T-cell (primary cell): ENCODE measurements at regions not wholly inside any gene's neighbourhood (a gene's known extent, or its start where the extent isn't known, plus 50 kb on each side); places are given as distances from the start of the nearest gene placed in this dataset.
"Not testable (repeated sequence)": the region's sequence is repeated elsewhere in the genome, so short reads cannot be mapped to it uniquely, and the experiment has no call there.

ENCODE experiments used
- ATAC-seq, 4 experiments: fragments of 200-7000 bp in 3 of 4; fragments of 150-1000 bp in 1 of 4; cut with Tn5 transposase; replicated peaks in 1 of 4; 1 replicate in 3 of 4; 2 replicates in 1 of 4; pipeline ENCODE4 v1.10.0; 2021; ENCODE audit warnings: moderate library complexity in 3 of 4, mild to moderate bottlenecking in 2 of 4, moderate number of reproducible peaks in 1 of 4
- CTCF ChIA-PET, 2 donors: fragments of 300-600 bp; sonication (Branson Sonifier 250); formaldehyde crosslinking; loops; one replicate each; lab custom pipeline; 2022; ENCODE audit warnings: antibody characterized with exemption in 2 of 2; lab: Charles Lee
- POLR2A ChIA-PET, 2 donors: fragments of 300-600 bp; sonication (Branson Sonifier 250); formaldehyde crosslinking; loops; one replicate each; lab custom pipeline; 2022; ENCODE audit warnings: antibody characterized with exemption in 2 of 2; lab: Charles Lee
- DNase-seq, 35 experiments: peaks; one replicate each; pipeline versions ENCODE4 v3.0.0 to v3.0.0-alpha.2; 2013 to 2023
- H3K27ac ChIP-seq: one replicate; pipeline ENCODE4 v1.5.1; 2013; ENCODE audit warnings: low read length
- H3K27me3 ChIP-seq, 2 experiments: replicated peaks in 1 of 2; 1 replicate in 1 of 2; 2 replicates in 1 of 2; pipeline versions ENCODE4 v1.6.1 to v1.7.0; 2013; ENCODE audit warnings: low read length in 1 of 2, mixed read lengths in 1 of 2; ENCODE audit not compliant: control insufficient read depth in 2 of 2, insufficient read depth in 2 of 2; ENCODE audit errors: extremely low read depth in 1 of 2
- H3K36me3 ChIP-seq, 2 donors: 1 replicate in 1 of 2; 2 replicates in 1 of 2; pipeline versions ENCODE4 v1.6.1 to v1.7.0; 2013; ENCODE audit warnings: low read length in 1 of 2; ENCODE audit not compliant: control insufficient read depth in 2 of 2, insufficient read depth in 1 of 2; ENCODE audit errors: extremely low read depth in 1 of 2
- H3K4me1 ChIP-seq, 2 experiments: 1 replicate in 1 of 2; 2 replicates in 1 of 2; pipeline versions ENCODE4 v1.6.1 to v1.7.0; 2013; ENCODE audit warnings: low read length in 2 of 2, mixed read lengths in 1 of 2; ENCODE audit not compliant: insufficient read depth in 2 of 2, control insufficient read depth in 1 of 2; ENCODE audit errors: extremely low read depth in 1 of 2
- H3K4me3 ChIP-seq, 2 donors: 1 replicate in 1 of 2; 2 replicates in 1 of 2; pipeline versions ENCODE4 v1.5.1 to v1.7.0; 2013; ENCODE audit warnings: mild to moderate bottlenecking in 2 of 2, low read length in 1 of 2, moderate library complexity in 1 of 2; ENCODE audit not compliant: control insufficient read depth in 1 of 2; ENCODE audit errors: extremely low read depth in 1 of 2
- H3K9me3 ChIP-seq: 2 replicates; pipeline ENCODE4 v1.7.0; 2013
- H3K27ac Mint-ChIP-seq, 2 donors: one replicate each; pipeline ENCODE4 v1.8.0; 2020 to 2021; ENCODE audit warnings: mild to moderate bottlenecking in 2 of 2, mixed read lengths in 2 of 2
- H3K27me3 Mint-ChIP-seq, 2 donors: one replicate each; pipeline ENCODE4 v1.8.0; 2021 to 2022; ENCODE audit warnings: mixed read lengths in 2 of 2
- H3K36me3 Mint-ChIP-seq: one replicate; pipeline ENCODE4 v1.8.0; 2021; ENCODE audit warnings: mixed read lengths
- H3K4me1 Mint-ChIP-seq, 3 donors: one replicate each; pipeline ENCODE4 v1.8.0; 2020 to 2022; ENCODE audit warnings: mixed read lengths in 3 of 3, mild to moderate bottlenecking in 1 of 3
- H3K4me3 Mint-ChIP-seq, 3 donors: one replicate each; pipeline ENCODE4 v1.8.0; 2020 to 2022; ENCODE audit warnings: mild to moderate bottlenecking in 3 of 3, mixed read lengths in 3 of 3, moderate library complexity in 3 of 3
- H3K9me3 Mint-ChIP-seq, 3 donors: one replicate each; pipeline ENCODE4 v1.8.0; 2020 to 2022; ENCODE audit warnings: mixed read lengths in 3 of 3
- WGBS: methylation state at CpG from one replicate; pipeline ENCODE4 v1.1.5; 2013; ENCODE audit warnings: missing lambda C conversion rate; ENCODE audit not compliant: insufficient coverage; 5-methylcytosine and 5-hydroxymethylcytosine counted together

DNA sequence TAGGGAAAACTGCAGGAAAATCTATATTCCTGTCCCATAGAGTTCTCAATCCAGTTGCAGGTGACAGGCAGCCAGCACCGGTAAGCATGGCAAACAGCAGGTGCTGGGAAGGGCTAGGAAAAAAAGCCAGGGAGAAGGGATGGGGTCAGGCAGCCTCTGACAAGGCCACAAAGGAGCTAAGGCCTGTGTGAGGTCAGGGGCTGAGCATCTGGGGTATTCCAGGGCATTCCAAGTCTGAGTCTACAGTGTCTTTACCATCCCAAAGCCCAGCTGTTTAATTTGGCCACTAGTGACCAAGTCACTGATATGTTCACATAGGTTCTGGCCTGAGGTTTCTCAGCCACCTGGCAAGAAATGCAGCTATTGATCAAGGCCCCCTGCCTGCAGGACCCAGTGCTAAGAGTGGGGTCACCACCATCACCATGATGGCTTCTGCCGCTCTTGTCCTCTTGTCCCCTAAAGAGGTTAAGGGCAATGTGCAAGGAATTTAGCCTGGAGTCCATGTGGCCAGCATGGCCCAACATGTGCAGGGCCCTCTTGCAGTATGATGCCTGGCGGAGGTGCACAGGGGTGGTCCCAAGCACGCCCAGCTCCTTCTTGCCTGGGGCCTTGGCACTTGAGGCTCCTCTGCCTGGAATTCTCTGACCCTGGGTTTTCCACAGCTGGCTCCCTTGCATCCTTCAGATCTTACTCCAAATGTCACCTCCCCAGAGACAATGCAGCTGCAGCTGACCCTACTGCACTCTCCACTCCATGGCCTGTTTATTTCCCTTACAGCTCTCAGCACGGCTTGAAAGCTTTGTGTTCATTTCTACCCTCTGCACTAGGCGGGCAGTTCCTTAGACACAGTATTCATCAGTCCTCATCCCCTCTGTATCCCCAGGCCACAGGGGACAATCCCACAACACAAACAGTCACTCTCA, 213.1 kb downstream of the MSX2 start:
- Mint-ChIP-seq H3K27ac (no peak overlapping the region), H3K36me3 (no peaks in the 10 kb centered on the region), H3K9me3 (peaks cover 0 to 3% (median 0%) of the 10 kb centered on the region in 3 donors), H3K4me1 (no peaks in the 10 kb centered on the region), H3K4me3 (no peak overlapping the region), H3K27me3 (peaks cover 27 to 34% of the 10 kb centered on the region in 2 donors)
- ChIA-PET POLR2A (no interaction called here), CTCF (interaction anchor here (0.6 to 1.3 kb wide), 4 partner anchors 11 to 919 kb away, joined by 3 to 4 read pairs (median 4); no protein-coding TSS in a partner anchor)
- Histone ChIP-seq H3K4me1 (no peaks in the 10 kb centered on the region), H3K27me3 (peaks cover 0 to 34% of the 10 kb centered on the region in 2 experiments), H3K36me3 (no peaks in the 10 kb centered on the region), H3K9me3 (no peaks in the 10 kb centered on the region), H3K4me3 (no peak overlapping the region), H3K27ac (no peak overlapping the region)
- 87% methylated on average over 6 of the region's 6 CpGs for WGBS
- ATAC-seq (no peak), DNase-seq (no peak)

DNA sequence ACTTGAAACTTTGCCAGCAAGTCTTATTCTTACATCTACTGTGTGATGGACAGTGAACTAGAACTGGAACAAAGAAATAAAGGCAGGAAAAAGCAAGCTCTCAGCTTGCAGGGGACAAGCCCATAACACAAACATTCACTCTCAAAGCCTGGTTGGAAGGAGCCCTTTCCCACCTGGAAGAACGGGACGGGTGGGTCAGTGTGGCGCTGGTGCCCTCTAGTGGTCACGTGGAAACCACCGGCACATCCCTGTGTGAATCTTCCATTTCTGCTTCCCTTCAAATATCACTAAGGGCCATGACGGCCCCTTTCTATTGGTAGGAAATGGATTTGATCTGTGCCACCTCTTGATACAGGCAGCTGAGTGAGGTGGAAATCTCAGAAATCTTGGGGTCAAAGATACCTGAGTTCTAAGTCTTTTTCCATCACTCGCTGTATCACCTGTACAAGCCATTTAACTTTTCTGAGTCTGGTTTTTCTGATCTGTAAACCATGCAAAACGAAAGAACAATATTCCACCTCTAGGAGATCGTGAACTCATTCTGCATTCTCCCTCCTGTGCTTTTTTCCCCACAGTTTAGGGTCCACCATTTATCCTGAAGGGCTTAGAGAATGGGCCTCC, 211.6 kb downstream of the MSX2 start:
- peaks cover 0 to 3% (median 0%) of the 10 kb centered on the region in 3 donors for H3K9me3 Mint-ChIP-seq
- no peak for ATAC-seq
- DNase-seq = peak in 18 of 35 experiments; percentile 4 to 45 (median 12)
- CTCF ChIA-PET = interaction anchor here in 1 of 2 donors (0.6 to 1.3 kb wide), 4 partner anchors 12 to 515 kb away, joined by 3 to 5 read pairs (median 4); no protein-coding TSS in a partner anchor
- no peaks in the 10 kb centered on the region for H3K4me1 ChIP-seq
- H3K36me3 ChIP-seq = no peaks in the 10 kb centered on the region
- H3K4me3 ChIP-seq = no peak overlapping the region
- no peak overlapping the region for H3K4me3 Mint-ChIP-seq
- no peaks in the 10 kb centered on the region for H3K36me3 Mint-ChIP-seq
- POLR2A ChIA-PET = no interaction called here
- no peak overlapping the region for H3K27ac ChIP-seq
- H3K27ac Mint-ChIP-seq = no peak overlapping the region
- H3K27me3 ChIP-seq = peaks cover 0 to 24% of the 10 kb centered on the region in 2 experiments
- H3K9me3 ChIP-seq = no peaks in the 10 kb centered on the region
- WGBS = 30% methylated on average over 4 of the region's 9 CpGs
- H3K27me3 Mint-ChIP-seq = peaks cover 19 to 28% of the 10 kb centered on the region in 2 donors
- H3K4me1 Mint-ChIP-seq = no peaks in the 10 kb centered on the region

DNA sequence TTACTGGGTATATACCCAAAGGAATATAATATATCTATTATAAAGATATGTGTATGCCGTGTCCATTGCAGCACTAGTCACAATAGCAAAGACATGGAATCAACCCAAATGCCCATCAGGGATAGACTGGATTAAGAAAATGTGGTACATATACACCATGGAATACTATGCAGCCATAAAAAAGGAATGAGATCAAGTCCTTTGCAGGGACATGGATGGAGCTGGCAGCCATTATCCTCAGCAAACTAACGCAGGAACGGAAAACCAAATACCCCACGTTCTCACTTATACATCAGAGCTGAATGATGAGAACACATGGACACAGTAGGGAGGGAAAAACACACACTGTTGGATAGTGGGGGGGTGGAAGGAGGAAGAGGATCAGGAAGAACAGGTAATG, 206.7 kb downstream of the MSX2 start:
- H3K4me3 Mint-ChIP-seq, H3K9me3 ChIP-seq, DNase-seq, H3K27ac Mint-ChIP-seq, H3K27me3 ChIP-seq, H3K27ac ChIP-seq, H3K36me3 ChIP-seq, CTCF ChIA-PET, POLR2A ChIA-PET, H3K4me1 ChIP-seq, ATAC-seq, H3K4me3 ChIP-seq, H3K4me1 Mint-ChIP-seq, H3K9me3 Mint-ChIP-seq, H3K36me3 Mint-ChIP-seq: not testable (repeated sequence)
- peaks cover 5 to 11% of the 10 kb centered on the region in 2 donors for H3K27me3 Mint-ChIP-seq
- no CpG with 5 or more reads among the region's 4 CpGs for WGBS

DNA sequence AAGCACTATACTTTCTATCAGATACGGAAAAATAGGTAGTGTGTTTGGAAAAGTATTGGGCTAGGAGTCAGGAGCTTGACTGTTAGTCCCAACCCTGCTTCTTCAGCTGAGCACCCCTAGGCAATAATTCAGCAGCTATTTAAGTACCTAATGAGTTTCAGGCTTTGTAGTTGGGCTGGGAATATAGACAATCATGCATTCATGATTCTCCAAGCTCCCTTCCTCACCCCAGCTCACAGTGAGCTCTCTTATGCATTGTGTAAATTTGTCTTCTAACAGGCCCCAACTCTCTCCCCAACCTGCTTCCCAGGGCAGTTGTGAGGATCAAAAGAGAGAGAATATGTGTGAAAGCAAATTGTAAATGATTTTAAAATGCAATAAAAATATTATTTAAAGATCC, 201.2 kb downstream of the MSX2 start:
- no peak overlapping the region for H3K4me3 Mint-ChIP-seq
- Histone ChIP-seq H3K27me3 (no peaks in the 10 kb centered on the region), H3K4me1 (no peaks in the 10 kb centered on the region), H3K36me3 (no peaks in the 10 kb centered on the region), H3K9me3 (no peaks in the 10 kb centered on the region), H3K27ac (no peak overlapping the region), H3K4me3 (no peak overlapping the region)
- no peaks in the 10 kb centered on the region for H3K36me3 Mint-ChIP-seq
- H3K4me1 Mint-ChIP-seq = peaks cover 4 to 7% (median 6%) of the 10 kb centered on the region in 3 donors
- peaks cover 7% of the 10 kb centered on the region in 2 donors for H3K27me3 Mint-ChIP-seq
- ChIA-PET CTCF (no interaction called here), POLR2A (no interaction called here)
- H3K9me3 Mint-ChIP-seq = no peaks in the 10 kb centered on the region
- ATAC-seq (no peak), DNase-seq (no peak)
- WGBS = no CpG with 5 or more reads among the region's 1 CpG
- H3K27ac Mint-ChIP-seq = no peak overlapping the region

DNA sequence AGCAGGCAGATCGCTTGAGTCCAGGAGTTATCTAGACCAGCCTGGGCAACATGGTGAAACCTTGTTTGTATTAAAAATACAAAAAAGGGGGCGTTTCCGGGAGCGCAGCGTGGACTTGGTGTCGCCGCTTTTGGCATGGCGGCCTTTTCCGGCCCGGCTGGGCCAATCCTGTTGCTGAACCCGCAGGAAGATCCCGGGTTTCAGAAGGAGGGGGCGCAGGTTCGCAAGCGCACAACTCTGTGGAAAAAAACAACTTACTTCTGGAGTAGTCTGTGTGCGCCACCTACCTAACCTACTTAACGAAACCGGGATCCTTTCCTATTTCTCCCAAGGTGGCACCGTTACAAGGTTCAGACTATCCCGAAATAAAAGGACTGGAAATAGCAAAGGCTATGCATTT, 198.6 kb downstream of the MSX2 start:
- Histone ChIP-seq H3K36me3 (no peaks in the 10 kb centered on the region), H3K27me3 (peaks cover 0 to 5% of the 10 kb centered on the region in 2 experiments), H3K9me3 (no peaks in the 10 kb centered on the region), H3K27ac (no peak overlapping the region), H3K4me1 (no peaks in the 10 kb centered on the region), H3K4me3 (no peak overlapping the region)
- DNase-seq = no peak
- H3K9me3 Mint-ChIP-seq = no peaks in the 10 kb centered on the region
- POLR2A ChIA-PET = no interaction called here
- peaks cover 4 to 7% (median 6%) of the 10 kb centered on the region in 3 donors for H3K4me1 Mint-ChIP-seq
- H3K4me3 Mint-ChIP-seq = no peak overlapping the region
- WGBS = 96% methylated on average over 13 of the region's 20 CpGs
- CTCF ChIA-PET = interaction anchor here in 1 of 2 donors (0.6 kb wide), 1 partner anchor 27 kb away, joined by 3 read pairs; no protein-coding TSS in a partner anchor
- H3K36me3 Mint-ChIP-seq = no peaks in the 10 kb centered on the region
- ATAC-seq = no peak
- peaks cover 7 to 14% of the 10 kb centered on the region in 2 donors for H3K27me3 Mint-ChIP-seq
- no peak overlapping the region for H3K27ac Mint-ChIP-seq

DNA sequence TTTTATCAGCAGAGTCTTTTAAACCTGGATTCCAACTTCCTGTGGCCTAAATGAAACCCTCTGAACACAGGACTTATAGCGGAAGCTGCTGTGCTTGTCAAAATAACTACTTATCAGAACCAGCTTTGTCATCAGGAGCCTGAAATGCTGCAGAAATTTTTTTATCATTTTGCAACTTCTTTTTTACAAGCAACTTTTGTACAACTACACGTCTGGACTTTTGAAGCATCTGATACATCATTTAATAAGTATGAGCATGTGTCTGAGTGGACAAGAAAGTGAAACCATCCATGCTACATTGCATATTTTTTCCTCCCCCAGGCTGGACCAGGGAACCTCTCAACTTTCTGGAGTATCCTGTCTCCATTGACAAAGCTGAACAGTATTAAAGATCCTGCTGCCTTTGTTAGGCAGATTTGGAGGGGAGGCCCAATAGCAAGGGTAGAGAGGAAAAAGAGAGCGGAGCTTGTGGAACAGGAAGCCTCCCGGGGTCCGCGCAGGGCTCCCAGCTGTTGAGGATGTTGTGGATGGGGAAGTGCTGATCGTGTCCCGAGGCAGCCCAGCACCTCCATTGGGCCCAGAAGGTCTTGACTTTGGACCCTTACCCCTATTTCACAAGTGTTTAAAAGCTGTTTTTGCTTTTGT, 196.6 kb downstream of the MSX2 start:
- peaks cover 7 to 14% of the 10 kb centered on the region in 2 donors for H3K27me3 Mint-ChIP-seq
- H3K27ac Mint-ChIP-seq = no peak overlapping the region
- Histone ChIP-seq H3K9me3 (no peaks in the 10 kb centered on the region), H3K36me3 (no peaks in the 10 kb centered on the region), H3K27me3 (peaks cover 0 to 13% of the 10 kb centered on the region in 2 experiments), H3K27ac (no peak overlapping the region), H3K4me3 (no peak overlapping the region), H3K4me1 (no peaks in the 10 kb centered on the region)
- H3K4me3 Mint-ChIP-seq = peak overlapping the region in 1 of 3 donors; percentile 19
- peaks cover 4 to 7% (median 6%) of the 10 kb centered on the region in 3 donors for H3K4me1 Mint-ChIP-seq
- POLR2A ChIA-PET = no interaction called here
- WGBS = 20% methylated on average over 1 of the region's 8 CpGs
- no peaks in the 10 kb centered on the region for H3K36me3 Mint-ChIP-seq
- CTCF ChIA-PET = no interaction called here
- ATAC-seq (no peak), DNase-seq (no peak)
- no peaks in the 10 kb centered on the region for H3K9me3 Mint-ChIP-seq
